Sigmoid colon (tissue), 6 donors: ENCODE measurements at regions not wholly inside any gene's neighbourhood (a gene's known extent, or its start where the extent isn't known, plus 50 kb on each side); places are given as distances from the start of the nearest gene placed in this dataset.

Source experiments
- DNase-seq: peaks from one replicate; pipeline ENCODE4 v3.0.0-alpha.2; 2019
- H3K27ac ChIP-seq, 4 donors: fragments of 200-600 bp; sonication (generic); one replicate each; pipeline ENCODE4 v1.5.1; 2016 to 2019; ENCODE audit warnings: mild to moderate bottlenecking in 1 of 4
- H3K27me3 ChIP-seq, 3 donors: fragments of 200-600 bp; sonication (generic); one replicate each; pipeline ENCODE4 v1.5.1; 2019; ENCODE audit warnings: mild to moderate bottlenecking in 1 of 3
- H3K36me3 ChIP-seq, 4 donors: fragments of 200-600 bp; sonication (generic); one replicate each; pipeline ENCODE4 v1.5.1; 2016 to 2019
- H3K4me1 ChIP-seq, 4 donors: fragments of 200-600 bp; sonication (generic); one replicate each; pipeline ENCODE4 v1.5.1; 2017 to 2019
- H3K4me3 ChIP-seq, 4 donors: fragments of 200-600 bp; sonication (generic); one replicate each; pipeline ENCODE4 v1.5.1; 2017 to 2019; ENCODE audit warnings: mild to moderate bottlenecking in 2 of 4, moderate library complexity in 1 of 4
- H3K9me3 ChIP-seq, 4 donors: fragments of 200-600 bp in 3 of 4; sonication (generic) in 3 of 4; one replicate each; pipeline versions ENCODE4 v1.5.1 to v1.6.1; 2013 to 2019
- CTCF ChIP-seq, 4 experiments: fragments of 450-650 bp in 3 of 4; fragments of 200-600 bp in 1 of 4; IDR thresholded peaks; one replicate each; pipeline ENCODE4 v1.5.1; 2016 to 2019; ENCODE audit warnings: antibody characterized with exemption in 4 of 4, mild to moderate bottlenecking in 3 of 4, moderate library complexity in 2 of 4
- EP300 ChIP-seq, 4 donors: sonication (generic); formaldehyde crosslinking; IDR thresholded peaks; one replicate each; pipeline ENCODE4 v1.6.1; 2017; ENCODE audit warnings: antibody characterized with exemption in 4 of 4
- POLR2A ChIP-seq, 2 donors: fragments of 450-650 bp; IDR thresholded peaks; one replicate each; pipeline ENCODE4 v1.6.1; 2016; ENCODE audit warnings: antibody characterized with exemption in 2 of 2, mild to moderate bottlenecking in 2 of 2, moderate library complexity in 2 of 2
- POLR2AphosphoS5 ChIP-seq, 4 donors: sonication (generic); formaldehyde crosslinking; IDR thresholded peaks; one replicate each; pipeline ENCODE4 v1.6.1; 2017; ENCODE audit warnings: antibody characterized with exemption in 4 of 4
- WGBS, 2 donors: extraction: QIAGEN DNeasy Blood & Tissue Kit; methylation state at CpG; one replicate each; pipeline ENCODE4 v1.1.7; 2013; 5-methylcytosine and 5-hydroxymethylcytosine counted together
- intact Hi-C: fragments of 100-400 bp; cut with DNase I; formaldehyde crosslinking; loops from one replicate; pipeline ENCODE4 v1.15.1; 2023
- donor health status: healthy with polysubstance abuse.
- donor health status: healthy.

GRCh38 chr2:149841396-149841795 lies 253.8 kb upstream of the MMADHC start:
- no peak overlapping the region for H3K4me3 ChIP-seq
- TF ChIP-seq EP300 (IDR thresholded peaks at IDR 0.05) (no peak), POLR2A (IDR thresholded peaks at IDR 0.05) (no peak), CTCF (IDR thresholded peaks at IDR 0.05) (no peak), POLR2AphosphoS5 (IDR thresholded peaks at IDR 0.05) (no peak)
- DNase-seq, result no peak
- no peaks in the 10 kb centered on the region for H3K4me1 ChIP-seq
- 42 to 69% methylated on average over 1 of the region's 1 CpG for WGBS, 2 donors
- H3K27me3 ChIP-seq, result no peaks in the 10 kb centered on the region
- intact Hi-C loops, result no loop called here
- no peak overlapping the region for H3K27ac ChIP-seq
- H3K9me3 ChIP-seq, result no peaks in the 10 kb centered on the region
- no peaks in the 10 kb centered on the region for H3K36me3 ChIP-seq

GRCh38 chr2:149832324-149832723 lies 244.7 kb upstream of the MMADHC start:
- no peaks in the 10 kb centered on the region for H3K36me3 ChIP-seq
- no peak overlapping the region for H3K27ac ChIP-seq
- WGBS, 2 donors, result 87 to 93% methylated on average over 2 of the region's 2 CpGs
- intact Hi-C loops, result no loop called here
- no peaks in the 10 kb centered on the region for H3K4me1 ChIP-seq
- DNase-seq, result no peak
- H3K27me3 ChIP-seq, result no peaks in the 10 kb centered on the region
- no peak overlapping the region for H3K4me3 ChIP-seq
- TF ChIP-seq POLR2A (IDR thresholded peaks at IDR 0.05) (no peak), EP300 (IDR thresholded peaks at IDR 0.05) (no peak), POLR2AphosphoS5 (IDR thresholded peaks at IDR 0.05) (no peak), CTCF (IDR thresholded peaks at IDR 0.05) (no peak)
- peaks cover 0 to 2% (median 0%) of the 10 kb centered on the region in 4 donors for H3K9me3 ChIP-seq

GRCh38 chr2:149828520-149829210 lies 241.1 kb upstream of the MMADHC start:
- Histone ChIP-seq H3K36me3 (no peaks in the 10 kb centered on the region), H3K9me3 (no peaks in the 10 kb centered on the region), H3K4me3 (no peak overlapping the region), H3K4me1 (no peaks in the 10 kb centered on the region), H3K27ac (no peak overlapping the region), H3K27me3 (no peaks in the 10 kb centered on the region)
- 84 to 96% methylated on average over 2 of the region's 2 CpGs for WGBS, 2 donors
- TF ChIP-seq EP300 (IDR thresholded peaks at IDR 0.05) (no peak), POLR2A (IDR thresholded peaks at IDR 0.05) (no peak), POLR2AphosphoS5 (IDR thresholded peaks at IDR 0.05) (no peak), CTCF (IDR thresholded peaks at IDR 0.05) (no peak)
- intact Hi-C loops, result no loop called here
- DNase-seq, result no peak

- Histone ChIP-seq H3K4me1 (no peaks in the 10 kb centered on the region), H3K27ac (no peak overlapping the region), H3K4me3 (no peak overlapping the region), H3K9me3 (no peaks in the 10 kb centered on the region), H3K36me3 (no peaks in the 10 kb centered on the region), H3K27me3 (no peaks in the 10 kb centered on the region)
- WGBS, 2 donors, result 82 to 92% methylated on average over 2 of the region's 2 CpGs
- no peak for DNase-seq
- intact Hi-C loops, result no loop called here
- no peak for TF ChIP-seq EP300 (IDR thresholded peaks at IDR 0.05)
Measured at GRCh38 chr2:149827585-149828126, 240.1 kb upstream of the MMADHC start.

- H3K27me3 ChIP-seq, result no peaks in the 10 kb centered on the region
- no peaks in the 10 kb centered on the region for H3K9me3 ChIP-seq
- DNase-seq, result no peak
- WGBS, 2 donors, result 79 to 85% methylated on average over 1 of the region's 1 CpG
- no peaks in the 10 kb centered on the region for H3K36me3 ChIP-seq
- intact Hi-C loops, result no loop called here
- TF ChIP-seq POLR2A (IDR thresholded peaks at IDR 0.05) (no peak), EP300 (IDR thresholded peaks at IDR 0.05) (no peak), POLR2AphosphoS5 (IDR thresholded peaks at IDR 0.05) (no peak), CTCF (IDR thresholded peaks at IDR 0.05) (no peak)
- H3K4me3 ChIP-seq, result no peak overlapping the region
- H3K4me1 ChIP-seq, result no peaks in the 10 kb centered on the region
- no peak overlapping the region for H3K27ac ChIP-seq
Measured at GRCh38 chr2:149826471-149827125, 239.0 kb upstream of the MMADHC start.
